OCI-LY7 (cell line): ENCODE measurements at regions not wholly inside any gene's neighbourhood (a gene's known extent, or its start where the extent isn't known, plus 50 kb on each side); places are given as distances from the start of the nearest gene placed in this dataset.

Experiments used
- EZH2phosphoT487 ChIP-seq: fragments of 200-600 bp; sonication (generic); IDR thresholded peaks from 2 replicates; pipeline ENCODE4 v1.6.1; 2018; ENCODE audit warnings: low read depth, borderline replicate concordance, mild to moderate bottlenecking, mixed run types, antibody characterized with exemption, low read length, moderate library complexity, mixed read lengths
- TF ChIP-seq, protein P1 (sequence below): fragments of 200-600 bp; sonication (generic); conservative IDR thresholded peaks from 2 replicates; pipeline ENCODE4 v1.5.1; 2014; ENCODE audit warnings: mild to moderate bottlenecking, antibody characterized with exemption, low read length, moderate library complexity, mixed read lengths

- TF ChIP-seq, protein P1, sequence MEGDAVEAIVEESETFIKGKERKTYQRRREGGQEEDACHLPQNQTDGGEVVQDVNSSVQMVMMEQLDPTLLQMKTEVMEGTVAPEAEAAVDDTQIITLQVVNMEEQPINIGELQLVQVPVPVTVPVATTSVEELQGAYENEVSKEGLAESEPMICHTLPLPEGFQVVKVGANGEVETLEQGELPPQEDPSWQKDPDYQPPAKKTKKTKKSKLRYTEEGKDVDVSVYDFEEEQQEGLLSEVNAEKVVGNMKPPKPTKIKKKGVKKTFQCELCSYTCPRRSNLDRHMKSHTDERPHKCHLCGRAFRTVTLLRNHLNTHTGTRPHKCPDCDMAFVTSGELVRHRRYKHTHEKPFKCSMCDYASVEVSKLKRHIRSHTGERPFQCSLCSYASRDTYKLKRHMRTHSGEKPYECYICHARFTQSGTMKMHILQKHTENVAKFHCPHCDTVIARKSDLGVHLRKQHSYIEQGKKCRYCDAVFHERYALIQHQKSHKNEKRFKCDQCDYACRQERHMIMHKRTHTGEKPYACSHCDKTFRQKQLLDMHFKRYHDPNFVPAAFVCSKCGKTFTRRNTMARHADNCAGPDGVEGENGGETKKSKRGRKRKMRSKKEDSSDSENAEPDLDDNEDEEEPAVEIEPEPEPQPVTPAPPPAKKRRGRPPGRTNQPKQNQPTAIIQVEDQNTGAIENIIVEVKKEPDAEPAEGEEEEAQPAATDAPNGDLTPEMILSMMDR = no peak
- TF ChIP-seq EZH2phosphoT487 = no peak
Measured at GRCh38 chr9:79390781-79391770, 180.7 kb upstream of the TLE4 start.
